Breast epithelium (tissue), 3 donors: ENCODE measurements at regions not wholly inside any gene's neighbourhood (a gene's known extent, or its start where the extent isn't known, plus 50 kb on each side); places are given as distances from the start of the nearest gene placed in this dataset.

Experiments used
- CTCF ChIP-seq, 3 donors: fragments of 450-650 bp; IDR thresholded peaks; one replicate each; pipeline ENCODE4 v1.5.1; 2016 to 2017; ENCODE audit warnings: antibody characterized with exemption in 3 of 3, mild to moderate bottlenecking in 3 of 3, moderate library complexity in 3 of 3
- POLR2A ChIP-seq: fragments of 450-650 bp; IDR thresholded peaks from one replicate; pipeline ENCODE4 v1.6.1; 2016; ENCODE audit warnings: antibody characterized with exemption, mild to moderate bottlenecking, moderate library complexity
- POLR2AphosphoS5 ChIP-seq, 3 donors: sonication (generic); formaldehyde crosslinking; IDR thresholded peaks; one replicate each; pipeline ENCODE4 v1.6.1; 2017; ENCODE audit warnings: antibody characterized with exemption in 3 of 3

GRCh38 chr13:65660731-65661130 lies 1569.4 kb downstream of the PCDH9 start:
- TF ChIP-seq CTCF (IDR thresholded peaks at IDR 0.05) (no peak), POLR2AphosphoS5 (IDR thresholded peaks at IDR 0.05) (no peak), POLR2A (no peak)
